HG02943 (cell line): ENCODE measurements at regions not wholly inside any gene's neighbourhood (a gene's known extent, or its start where the extent isn't known, plus 50 kb on each side); places are given as distances from the start of the nearest gene placed in this dataset.
"Not testable (repeated sequence)": the region's sequence is repeated elsewhere in the genome, so short reads cannot be mapped to it uniquely, and the experiment has no call there.

Experiments
- ATAC-seq: cut with Tn5 transposase; IDR thresholded peaks from one replicate; pipeline ENCODE4 v1.9.1; 2021; ENCODE audit warnings: mild to moderate bottlenecking, low read depth, moderate library complexity; ENCODE audit not compliant: unreplicated experiment

DNA sequence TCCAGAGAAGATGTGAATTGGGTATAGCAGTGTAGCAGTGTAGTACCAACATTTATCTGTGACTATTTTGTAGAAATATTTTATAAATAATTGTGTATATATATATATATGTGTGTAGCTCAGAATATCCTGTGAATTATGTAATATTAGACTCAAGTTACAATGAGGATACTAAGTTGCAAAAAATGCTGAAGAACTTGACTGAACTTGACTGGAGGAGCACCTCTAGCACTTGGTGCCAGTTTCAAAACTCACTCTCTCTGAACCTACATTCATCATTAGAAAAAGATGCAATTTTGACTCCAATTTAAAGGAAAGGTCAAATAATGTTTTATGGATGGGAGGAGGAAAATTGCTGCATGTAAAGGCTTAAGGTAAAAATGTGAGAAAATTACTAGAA lies 285.7 kb upstream of the LMO3 start:
- no peak for ATAC-seq

DNA sequence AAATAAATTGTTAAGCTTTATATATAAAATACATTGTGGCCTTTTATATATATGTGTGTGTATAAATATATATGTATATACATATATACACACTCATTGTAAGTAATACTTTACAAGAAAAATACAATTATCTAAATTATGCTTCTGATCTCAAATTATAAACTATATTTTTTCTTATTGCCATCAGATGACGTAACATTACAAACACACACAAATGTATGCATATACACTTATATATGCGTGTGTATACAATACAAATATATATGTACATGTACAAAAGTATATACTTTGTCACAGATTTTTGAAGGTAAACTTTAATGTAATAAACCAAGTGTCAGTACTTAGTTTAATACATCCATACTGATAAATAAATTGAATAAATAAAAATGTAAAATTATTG lies 278.9 kb upstream of the LMO3 start:
- ATAC-seq: no peak

DNA sequence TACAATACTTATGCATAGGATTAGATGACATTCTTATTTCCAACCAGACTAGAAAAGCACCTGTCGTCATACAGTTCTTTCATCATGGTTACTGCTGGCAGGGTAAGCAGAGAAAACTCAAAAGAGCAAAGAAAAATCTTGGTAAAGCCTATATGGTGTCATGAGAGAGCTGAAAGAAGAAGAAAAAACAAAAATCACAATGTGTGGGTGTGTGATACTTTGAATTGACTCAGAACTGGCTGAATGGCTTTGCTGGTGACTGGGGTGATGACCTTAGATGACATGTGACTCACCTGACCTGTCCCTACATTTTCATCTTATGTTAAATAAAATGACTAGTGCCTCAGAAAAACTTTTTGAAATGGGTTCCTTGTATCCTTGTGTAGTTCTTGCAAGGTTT lies 278.1 kb upstream of the LMO3 start:
- no peak for ATAC-seq

- ATAC-seq: no peak
Observed at GRCh38 chr12:16881986-16882570, 276.1 kb upstream of the LMO3 start.

DNA sequence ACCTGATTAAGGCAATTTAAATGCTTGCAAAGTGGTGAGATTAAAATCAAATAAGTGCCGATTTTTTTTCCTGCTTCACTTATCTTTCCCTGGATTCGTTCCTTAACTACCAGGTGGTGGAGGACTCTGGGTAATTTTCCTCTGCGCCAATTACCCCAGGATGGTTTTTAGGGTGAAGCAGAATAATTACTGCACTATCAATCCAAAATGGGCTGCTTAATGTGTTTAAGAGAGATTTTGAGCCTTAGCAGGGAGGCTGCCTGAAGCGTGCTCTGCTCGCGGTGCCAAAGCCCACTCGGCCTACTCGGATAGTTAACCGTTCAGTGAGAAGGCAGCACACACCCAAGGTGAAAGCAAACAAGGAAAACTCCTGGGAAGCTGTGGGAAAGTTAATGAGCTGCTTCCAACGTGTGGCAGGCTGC lies 274.9 kb upstream of the LMO3 start:
- ATAC-seq: no peak

- no peak for ATAC-seq
Observed at GRCh38 chr12:16870845-16871244, 264.9 kb upstream of the LMO3 start.

GRCh38 chr12:16863742-16864141 lies 257.8 kb upstream of the LMO3 start:
- ATAC-seq: no peak

DNA sequence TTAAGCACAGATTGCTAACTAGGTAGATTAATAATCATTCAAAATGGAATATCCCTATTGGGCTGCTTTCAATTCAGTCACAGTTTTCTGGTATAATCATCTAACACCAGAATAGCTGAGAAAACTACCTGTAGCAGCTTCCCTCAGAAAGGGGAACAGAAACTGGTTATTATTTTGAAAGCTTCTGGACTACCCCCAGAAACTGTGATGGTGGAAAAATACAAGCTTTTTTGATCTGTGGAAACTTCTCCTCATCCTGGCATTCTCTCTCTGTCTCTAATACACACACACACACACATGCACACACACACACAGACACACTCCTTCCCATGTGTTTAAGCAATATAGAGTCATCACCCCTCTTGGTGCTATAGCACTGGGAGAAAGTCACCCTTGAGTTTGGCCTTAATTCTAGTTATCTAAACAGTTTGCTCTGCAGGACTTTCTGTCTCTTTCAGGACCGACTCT lies 251.5 kb upstream of the LMO3 start:
- peak; percentile 98 for ATAC-seq

GRCh38 chr12:16854465-16854864 lies 248.5 kb upstream of the LMO3 start:
- no peak for ATAC-seq

DNA sequence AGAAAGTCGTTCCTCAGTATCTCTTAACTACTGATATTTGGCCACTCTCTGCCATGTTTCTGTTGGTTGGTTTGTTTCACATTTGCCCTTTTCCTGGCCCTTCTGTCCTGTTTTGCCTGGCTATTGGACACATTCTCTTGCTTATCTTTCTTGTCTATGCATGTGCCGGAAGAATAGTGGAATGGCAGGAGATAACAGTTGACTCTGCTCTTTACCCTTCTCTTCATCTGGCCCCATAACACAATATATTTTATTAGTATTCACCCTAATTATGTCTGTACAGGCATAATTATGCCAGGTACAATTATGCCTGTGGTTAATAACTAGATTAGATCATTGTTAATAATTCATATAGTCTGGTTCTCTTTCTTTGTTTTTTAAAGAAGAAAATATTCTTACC lies 243.5 kb upstream of the LMO3 start:
- ATAC-seq: no peak

DNA sequence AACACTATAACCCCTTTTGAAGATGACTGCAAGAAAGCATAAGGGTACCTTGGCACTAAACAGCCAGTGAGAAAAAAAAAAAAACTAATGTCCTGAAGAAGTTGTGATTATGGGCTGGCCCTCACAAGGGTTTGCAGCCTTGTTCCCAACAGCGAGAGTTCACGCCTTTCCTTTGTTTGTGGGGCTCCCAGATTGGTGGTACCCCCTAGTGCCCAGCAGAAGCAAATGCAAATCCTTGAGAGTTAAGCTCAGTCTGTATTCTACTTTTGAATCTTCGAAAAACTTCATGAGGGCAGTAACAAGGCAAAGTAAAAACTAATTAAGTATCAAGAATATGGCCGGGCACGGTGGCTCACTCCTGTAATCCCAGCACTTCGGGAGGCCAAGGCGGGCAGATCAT lies 238.9 kb upstream of the LMO3 start:
- ATAC-seq: no peak

- peak; percentile 79 for ATAC-seq
Observed at GRCh38 chr12:16833376-16834015, 227.5 kb upstream of the LMO3 start.

DNA sequence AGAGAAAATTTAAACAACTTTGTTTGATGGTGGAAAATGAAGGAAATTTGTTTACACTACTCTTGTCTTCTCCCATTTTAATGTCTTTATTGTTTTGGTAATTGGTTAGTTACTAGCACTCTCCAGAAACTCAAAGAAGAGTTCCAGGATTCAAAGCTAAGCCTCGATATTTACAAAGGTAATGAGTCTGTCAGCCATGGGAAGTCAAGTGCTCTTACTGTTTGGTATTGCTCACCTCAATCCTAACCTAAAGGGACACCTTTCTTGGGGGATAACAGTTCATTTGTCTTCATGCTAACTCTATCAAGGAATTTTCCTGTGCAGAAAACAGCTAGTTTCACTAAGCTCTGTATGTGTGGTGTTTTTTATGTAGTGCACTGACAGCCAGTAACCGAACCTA lies 222.9 kb upstream of the LMO3 start:
- no peak for ATAC-seq

- ATAC-seq: no peak
Observed at GRCh38 chr12:16807731-16808130, 201.8 kb upstream of the LMO3 start.

DNA sequence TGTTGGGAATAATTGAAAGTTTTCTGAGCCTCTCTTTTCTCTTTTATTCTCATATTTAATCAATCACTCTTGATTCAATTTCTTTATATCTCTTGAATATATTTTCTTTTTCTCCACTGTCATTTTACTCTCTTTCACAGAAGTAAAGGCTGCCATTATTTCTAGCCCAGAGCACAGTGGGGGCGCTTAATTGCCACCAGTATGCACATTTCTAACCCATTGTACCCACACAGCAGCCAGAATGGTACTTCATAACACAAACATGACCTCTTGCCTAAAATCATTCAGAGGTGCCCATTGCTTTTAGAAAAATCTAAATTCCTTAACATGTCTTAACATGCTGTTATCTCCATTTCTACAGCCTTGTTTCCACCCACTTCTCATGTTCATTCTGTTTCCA lies 190.2 kb upstream of the LMO3 start:
- no peak for ATAC-seq

DNA sequence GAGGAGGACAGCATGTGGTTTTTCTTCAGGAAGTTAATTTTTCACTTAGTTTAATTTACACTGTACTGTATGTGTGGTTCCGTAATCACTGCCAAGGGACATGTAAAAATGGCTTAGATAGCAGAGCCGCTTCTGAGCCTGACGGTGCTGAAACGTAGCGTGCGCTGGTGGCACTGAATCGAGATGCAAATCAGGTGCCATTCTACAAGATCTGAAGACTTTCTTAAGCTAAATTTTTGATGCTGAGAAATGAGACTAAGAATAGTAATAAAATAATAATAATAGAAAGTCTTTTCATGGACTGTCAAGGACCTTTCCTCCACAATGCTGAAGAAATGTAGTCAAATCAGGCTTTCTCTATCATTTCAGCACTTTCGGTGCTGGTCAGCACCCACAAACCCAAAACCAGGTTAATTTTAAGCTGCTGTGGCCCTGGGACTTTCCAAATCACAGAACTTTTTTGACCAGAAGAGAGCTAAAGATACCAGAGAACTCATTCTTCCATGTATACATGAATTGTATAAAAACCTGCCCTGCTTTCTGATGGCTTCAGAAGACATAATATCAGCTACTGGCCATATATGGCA lies 183.3 kb upstream of the LMO3 start:
- ATAC-seq: peak; percentile 79

DNA sequence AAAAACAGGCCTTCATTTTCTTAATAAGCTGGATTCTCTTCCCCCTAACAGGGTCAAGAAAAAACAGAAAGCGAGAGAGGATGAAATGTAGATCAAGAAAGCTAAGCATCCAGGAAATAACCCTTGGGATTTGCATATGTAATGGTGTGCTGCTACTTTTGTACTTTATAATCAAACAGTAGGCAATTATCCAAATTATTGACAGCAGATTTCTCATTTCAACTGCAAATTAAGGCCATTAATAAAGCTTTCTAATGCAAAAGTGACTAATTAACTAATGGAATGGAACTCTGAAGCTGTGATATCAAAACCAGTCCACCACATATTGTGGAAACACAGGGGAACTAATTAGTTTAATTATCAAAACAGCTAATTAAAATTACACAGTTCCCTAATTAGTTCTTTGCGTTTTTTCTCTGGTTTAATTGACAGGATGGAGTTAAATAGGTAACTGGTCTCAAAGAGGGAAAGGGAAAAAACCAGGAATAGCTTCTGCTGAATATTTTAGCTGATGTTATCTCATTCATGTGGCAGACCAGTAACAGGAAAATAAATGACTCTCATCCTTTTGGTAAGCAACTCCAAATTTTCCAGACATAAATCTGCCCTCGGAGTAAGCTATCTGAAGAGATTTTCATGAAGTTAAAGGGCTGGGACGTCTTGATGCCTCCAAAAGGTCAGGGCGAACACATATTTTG lies 182.7 kb upstream of the LMO3 start:
- no peak for ATAC-seq

GRCh38 chr12:16785953-16786352 lies 180.0 kb upstream of the LMO3 start:
- no peak for ATAC-seq

GRCh38 chr12:16785524-16785923 lies 179.6 kb upstream of the LMO3 start:
- ATAC-seq: no peak

GRCh38 chr12:16769129-16769528 lies 163.2 kb upstream of the LMO3 start:
- not testable (repeated sequence) for ATAC-seq

DNA sequence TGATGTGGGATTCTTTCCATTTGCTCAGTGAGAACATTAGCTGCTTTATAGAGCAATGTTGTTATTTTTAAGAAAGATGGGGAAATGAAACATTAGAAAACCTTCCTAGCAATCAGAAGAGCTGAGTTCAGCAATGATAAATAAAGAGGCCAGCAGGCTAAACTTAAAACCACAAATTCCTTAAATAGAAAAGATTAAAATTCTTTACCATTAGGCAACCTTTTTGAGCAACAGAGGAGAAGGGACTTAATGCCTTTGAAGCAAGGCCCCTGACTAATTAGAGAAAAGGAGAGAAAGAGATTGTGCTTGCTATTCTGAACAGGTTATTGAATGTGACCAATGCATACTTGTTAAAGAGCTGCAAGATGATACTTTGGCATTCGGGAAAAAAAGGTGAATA lies 160.8 kb upstream of the LMO3 start:
- no peak for ATAC-seq

GRCh38 chr12:16763901-16764300 lies 157.9 kb upstream of the LMO3 start:
- no peak for ATAC-seq
